ENCODE measurements at regions not wholly inside any gene's neighbourhood (a gene's known extent, or its start where the extent isn't known, plus 50 kb on each side); places are given as distances from the start of the nearest gene placed in this dataset.

- Histone ChIP-seq H3K27ac (no peak overlapping the region), H3K36me3 (no peaks in the 10 kb centered on the region), H3K4me1 (no peaks in the 10 kb centered on the region), H3K4me3 (no peak overlapping the region), H3K27me3 (no peaks in the 10 kb centered on the region), H3K9me3 (peaks cover 0 to 13% of the 10 kb centered on the region in 2 donors)
- DNase-seq (no peak), ATAC-seq (no peak)
- intact Hi-C loops (cut with DNase I): no loop called here
- TF ChIP-seq CTCF (IDR thresholded peaks at IDR 0.05): no peak
These were observed 90.6 kb upstream of the KCTD3 start for GRCh38 chr1:215476541-215476940.

- H3K9me3 ChIP-seq: peaks cover 0 to 13% of the 10 kb centered on the region in 2 donors
- no peaks in the 10 kb centered on the region for H3K4me1 ChIP-seq
- TF ChIP-seq CTCF (IDR thresholded peaks at IDR 0.05): no peak
- DNase-seq: no peak
- no peaks in the 10 kb centered on the region for H3K27me3 ChIP-seq
- H3K27ac ChIP-seq: no peak overlapping the region
- no peak overlapping the region for H3K4me3 ChIP-seq
- intact Hi-C loops (cut with DNase I): no loop called here
- H3K36me3 ChIP-seq: no peaks in the 10 kb centered on the region
- no peak for ATAC-seq
These were observed 89.5 kb upstream of the KCTD3 start for GRCh38 chr1:215477632-215478031.

GRCh38 chr1:215479567-215479966 is 87.5 kb upstream of the KCTD3 start:
- no peak for ATAC-seq
- no peak for DNase-seq
- intact Hi-C loops (cut with DNase I): no loop called here
- no peak overlapping the region for H3K4me3 ChIP-seq
- H3K27ac ChIP-seq: no peak overlapping the region
- peaks cover 0 to 13% of the 10 kb centered on the region in 2 donors for H3K9me3 ChIP-seq
- H3K36me3 ChIP-seq: no peaks in the 10 kb centered on the region
- TF ChIP-seq CTCF (IDR thresholded peaks at IDR 0.05): no peak
- H3K4me1 ChIP-seq: no peaks in the 10 kb centered on the region
- no peaks in the 10 kb centered on the region for H3K27me3 ChIP-seq

GRCh38 chr1:215482079-215482478 is 85.0 kb upstream of the KCTD3 start:
- intact Hi-C loops (cut with DNase I): no loop called here
- H3K27ac ChIP-seq: no peak overlapping the region
- H3K4me3 ChIP-seq: no peak overlapping the region
- TF ChIP-seq CTCF (IDR thresholded peaks at IDR 0.05): no peak
- H3K9me3 ChIP-seq: peaks cover 0 to 10% of the 10 kb centered on the region in 2 donors
- ATAC-seq: no peak
- no peaks in the 10 kb centered on the region for H3K27me3 ChIP-seq
- no peaks in the 10 kb centered on the region for H3K36me3 ChIP-seq
- H3K4me1 ChIP-seq: no peaks in the 10 kb centered on the region
- no peak for DNase-seq

- intact Hi-C loops (cut with DNase I): no loop called here
- Histone ChIP-seq H3K9me3 (no peaks in the 10 kb centered on the region), H3K36me3 (no peaks in the 10 kb centered on the region), H3K4me3 (no peak overlapping the region), H3K27me3 (no peaks in the 10 kb centered on the region), H3K27ac (no peak overlapping the region), H3K4me1 (no peaks in the 10 kb centered on the region)
- ATAC-seq: no peak
- no peak for DNase-seq
- TF ChIP-seq CTCF (IDR thresholded peaks at IDR 0.05): no peak
These were observed 82.7 kb upstream of the KCTD3 start for GRCh38 chr1:215484171-215484939.
